CD8-positive, alpha-beta memory T cell (primary cell): ENCODE measurements at regions not wholly inside any gene's neighbourhood (a gene's known extent, or its start where the extent isn't known, plus 50 kb on each side); places are given as distances from the start of the nearest gene placed in this dataset.
"Not testable (repeated sequence)": the region's sequence is repeated elsewhere in the genome, so short reads cannot be mapped to it uniquely, and the experiment has no call there.

Source experiments
- CTCF ChIA-PET: fragments of 350-600 bp; sonication (Branson Sonifier 250); formaldehyde crosslinking; loops from one replicate; lab custom pipeline; 2021; ENCODE audit warnings: antibody characterized with exemption; lab: Charles Lee
- POLR2A ChIA-PET: fragments of 350-600 bp; sonication (Branson Sonifier 250); formaldehyde crosslinking; loops from one replicate; lab custom pipeline; 2021; ENCODE audit warnings: antibody characterized with exemption; lab: Charles Lee
- DNase-seq, 5 donors: peaks; one replicate each; pipeline versions ENCODE4 v3.0.0 to v3.0.0-alpha.2; 2020 to 2022; ENCODE audit warnings: mixed read lengths in 1 of 5
- H3K27ac ChIP-seq: one replicate; pipeline ENCODE4 v1.7.0; 2013; ENCODE audit warnings: low read depth, mild to moderate bottlenecking, low read length, moderate library complexity
- H3K27me3 ChIP-seq: 2 replicates; pipeline ENCODE4 v1.7.0; 2013; ENCODE audit warnings: low read length, mild to moderate bottlenecking; ENCODE audit not compliant: insufficient read depth, poor library complexity, severe bottlenecking
- H3K36me3 ChIP-seq: 2 replicates; pipeline ENCODE4 v1.7.0; 2013; ENCODE audit warnings: mild to moderate bottlenecking, low read length, moderate library complexity; ENCODE audit not compliant: insufficient read depth
- H3K4me1 ChIP-seq: 2 replicates; pipeline ENCODE4 v1.7.0; 2013; ENCODE audit warnings: mild to moderate bottlenecking, low read length, moderate library complexity; ENCODE audit not compliant: insufficient read depth
- H3K4me3 ChIP-seq: 2 replicates; pipeline ENCODE4 v1.7.0; 2013; ENCODE audit warnings: mild to moderate bottlenecking, low read length
- H3K9me3 ChIP-seq: 2 replicates; pipeline ENCODE4 v1.7.0; 2013; ENCODE audit warnings: mild to moderate bottlenecking, low read length
- H3K27ac Mint-ChIP-seq, 8 donors: one replicate each; pipeline ENCODE4 v1.8.0; 2020 to 2021; ENCODE audit warnings: mixed read lengths in 8 of 8, mild to moderate bottlenecking in 6 of 8, inconsistent platforms in 3 of 8, moderate library complexity in 3 of 8
- H3K27me3 Mint-ChIP-seq, 2 donors: one replicate each; pipeline ENCODE4 v1.8.0; 2020 to 2021; ENCODE audit warnings: mixed read lengths in 2 of 2, mild to moderate bottlenecking in 1 of 2, moderate library complexity in 1 of 2
- H3K36me3 Mint-ChIP-seq, 3 donors: one replicate each; pipeline ENCODE4 v1.8.0; 2020 to 2021; ENCODE audit warnings: mixed read lengths in 3 of 3, inconsistent platforms in 1 of 3, mild to moderate bottlenecking in 1 of 3
- H3K4me1 Mint-ChIP-seq, 3 donors: one replicate each; pipeline ENCODE4 v1.8.0; 2020 to 2021; ENCODE audit warnings: mixed read lengths in 3 of 3, inconsistent platforms in 1 of 3, mild to moderate bottlenecking in 1 of 3
- H3K4me3 Mint-ChIP-seq, 7 donors: one replicate each; pipeline ENCODE4 v1.8.0; 2020 to 2021; ENCODE audit warnings: mixed read lengths in 7 of 7, mild to moderate bottlenecking in 6 of 7, moderate library complexity in 4 of 7, inconsistent platforms in 2 of 7
- H3K9me3 Mint-ChIP-seq, 5 donors: one replicate each; pipeline ENCODE4 v1.8.0; 2020 to 2022; ENCODE audit warnings: mixed read lengths in 5 of 5, mild to moderate bottlenecking in 3 of 5, moderate library complexity in 2 of 5, inconsistent platforms in 1 of 5

- H3K27ac Mint-ChIP-seq, H3K36me3 Mint-ChIP-seq, CTCF ChIA-PET, H3K4me1 ChIP-seq, H3K9me3 ChIP-seq, H3K27me3 Mint-ChIP-seq, H3K9me3 Mint-ChIP-seq, DNase-seq, H3K4me3 ChIP-seq, H3K36me3 ChIP-seq, H3K4me1 Mint-ChIP-seq, H3K4me3 Mint-ChIP-seq, POLR2A ChIA-PET, H3K27me3 ChIP-seq, H3K27ac ChIP-seq: not testable (repeated sequence)
These were observed 829.8 kb downstream of the FOXD4L5 start for GRCh38 chr9:64455107-64455648.

DNA sequence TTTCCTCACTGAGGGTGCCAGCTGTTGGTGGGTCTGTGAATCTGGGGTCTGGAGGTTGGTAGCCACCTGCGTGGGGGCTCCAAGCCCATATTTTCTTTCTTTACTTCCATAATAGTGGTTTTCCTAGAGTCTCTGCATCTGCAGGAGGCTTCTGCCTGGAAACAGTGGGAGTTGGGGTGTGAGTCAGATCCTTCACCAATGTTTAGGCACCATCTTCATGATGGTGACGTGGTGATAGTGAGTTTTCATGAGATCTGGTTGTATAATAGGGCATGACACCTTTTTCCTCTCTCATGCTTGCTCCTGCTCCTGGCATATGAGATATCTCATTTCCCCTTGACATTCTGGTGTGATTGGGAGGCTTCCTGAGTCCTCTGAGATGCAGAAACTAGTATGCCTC lies 832.9 kb downstream of the FOXD4L5 start:
- CTCF ChIA-PET, H3K9me3 Mint-ChIP-seq: not testable (repeated sequence)

DNA sequence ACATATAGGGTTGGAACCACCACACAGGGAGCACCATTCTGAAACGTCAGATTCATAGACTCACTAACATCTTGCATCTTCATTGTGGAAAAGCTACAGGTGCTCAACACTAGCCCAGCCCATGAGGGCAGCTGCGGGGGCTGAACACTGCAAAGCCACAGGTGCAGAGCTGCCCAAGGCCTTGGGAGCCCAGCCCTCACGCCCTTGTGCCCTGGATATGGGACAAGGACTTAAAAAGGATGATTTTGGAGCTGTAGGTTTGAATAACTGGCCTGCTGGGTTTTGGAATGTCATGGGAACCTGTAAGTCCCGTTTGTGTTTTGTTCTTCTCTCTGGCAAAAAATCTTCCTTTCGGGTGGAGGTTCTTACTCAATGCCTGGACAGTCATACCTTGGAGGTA lies 834.4 kb downstream of the FOXD4L5 start:
- DNase-seq, H3K27ac ChIP-seq, POLR2A ChIA-PET, H3K9me3 Mint-ChIP-seq, H3K27ac Mint-ChIP-seq, H3K4me3 Mint-ChIP-seq, H3K27me3 Mint-ChIP-seq, H3K4me1 Mint-ChIP-seq, H3K27me3 ChIP-seq, CTCF ChIA-PET, H3K9me3 ChIP-seq, H3K36me3 ChIP-seq, H3K36me3 Mint-ChIP-seq, H3K4me1 ChIP-seq, H3K4me3 ChIP-seq: not testable (repeated sequence)

More for the DNA sequence above, 832.9 kb downstream of the FOXD4L5 start:
- H3K9me3 ChIP-seq, H3K27me3 ChIP-seq, DNase-seq, H3K4me3 Mint-ChIP-seq, H3K4me1 ChIP-seq, H3K4me1 Mint-ChIP-seq, H3K27me3 Mint-ChIP-seq, H3K27ac ChIP-seq, H3K4me3 ChIP-seq, H3K27ac Mint-ChIP-seq, H3K36me3 Mint-ChIP-seq, H3K36me3 ChIP-seq, POLR2A ChIA-PET: not testable (repeated sequence)

DNA sequence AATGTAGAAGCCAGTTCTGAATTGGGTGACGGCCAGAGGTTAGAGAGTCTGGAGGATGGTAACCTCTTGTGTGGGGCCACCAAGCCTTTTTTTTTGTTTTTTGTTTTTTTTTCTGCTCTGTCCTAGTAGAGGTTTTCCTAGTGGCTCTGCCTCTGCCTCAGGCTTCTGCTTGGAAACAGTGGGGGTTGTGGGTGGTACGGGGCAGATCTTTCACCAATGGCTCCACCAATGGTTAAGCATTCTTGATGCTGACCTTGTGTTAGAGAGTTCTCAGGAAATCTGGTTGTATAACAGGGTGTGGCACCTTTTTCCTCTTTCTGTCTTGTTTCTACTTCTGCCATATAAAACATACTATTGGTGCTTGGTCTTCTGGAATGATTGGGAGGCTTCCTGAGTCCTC lies 836.0 kb downstream of the FOXD4L5 start:
- CTCF ChIA-PET, H3K4me1 Mint-ChIP-seq, H3K9me3 Mint-ChIP-seq, H3K4me1 ChIP-seq, H3K4me3 Mint-ChIP-seq, H3K27ac Mint-ChIP-seq, H3K4me3 ChIP-seq, H3K27ac ChIP-seq, H3K27me3 Mint-ChIP-seq, DNase-seq, POLR2A ChIA-PET, H3K36me3 Mint-ChIP-seq, H3K36me3 ChIP-seq, H3K27me3 ChIP-seq, H3K9me3 ChIP-seq: not testable (repeated sequence)

GRCh38 chr9:64444909-64445525 lies 840.0 kb downstream of the FOXD4L5 start:
- H3K36me3 ChIP-seq, H3K27ac Mint-ChIP-seq, H3K4me1 ChIP-seq, CTCF ChIA-PET, H3K4me1 Mint-ChIP-seq, H3K9me3 Mint-ChIP-seq, H3K4me3 Mint-ChIP-seq, H3K9me3 ChIP-seq, H3K27ac ChIP-seq, H3K27me3 Mint-ChIP-seq, H3K4me3 ChIP-seq, H3K27me3 ChIP-seq, POLR2A ChIA-PET, H3K36me3 Mint-ChIP-seq: not testable (repeated sequence)
- peak in 1 of 5 donors; percentile 18 for DNase-seq

DNA sequence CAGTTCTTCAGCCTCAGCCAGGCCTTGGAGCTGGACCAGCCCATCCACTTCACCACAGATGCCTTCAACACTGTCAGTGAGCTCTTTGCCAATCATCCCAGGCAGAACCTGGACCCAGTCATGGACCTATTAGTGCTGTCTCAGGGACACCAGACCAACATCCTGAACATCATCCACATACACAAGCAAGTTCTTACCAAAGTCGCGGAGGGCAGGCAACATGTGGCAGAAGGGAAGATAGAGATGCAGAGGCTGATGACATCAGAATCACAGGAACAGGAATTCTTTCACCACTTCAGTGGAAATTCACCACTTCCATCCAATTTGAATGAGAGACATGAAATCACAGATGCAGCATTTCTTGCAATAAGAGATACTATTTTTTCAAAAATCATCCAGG lies 845.3 kb downstream of the FOXD4L5 start:
- H3K4me3 Mint-ChIP-seq, H3K4me1 Mint-ChIP-seq, H3K4me1 ChIP-seq, H3K36me3 Mint-ChIP-seq, CTCF ChIA-PET, POLR2A ChIA-PET, H3K4me3 ChIP-seq, H3K27me3 ChIP-seq, H3K27me3 Mint-ChIP-seq, H3K27ac Mint-ChIP-seq, H3K9me3 Mint-ChIP-seq, DNase-seq, H3K36me3 ChIP-seq, H3K27ac ChIP-seq, H3K9me3 ChIP-seq: not testable (repeated sequence)
